Body of pancreas (tissue), 4 donors: ENCODE measurements at regions not wholly inside any gene's neighbourhood (a gene's known extent, or its start where the extent isn't known, plus 50 kb on each side); places are given as distances from the start of the nearest gene placed in this dataset.

Source experiments
- ATAC-seq: fragments of 150-250 bp; one replicate; pipeline ENCODE4 v1.9.1; 2016
- DNase-seq, 4 donors: peaks; one replicate each; pipeline ENCODE4 v3.0.0-alpha.2; 2019
- H3K27ac ChIP-seq, 4 donors: fragments of 200-600 bp; sonication (generic); 1 replicate in 3 of 4; 2 replicates in 1 of 4; pipeline versions ENCODE4 v1.5.1 to v1.6.1; 2016 to 2019; ENCODE audit warnings: mild to moderate bottlenecking in 1 of 4, mixed read lengths in 1 of 4, moderate library complexity in 1 of 4
- H3K27me3 ChIP-seq, 2 donors: fragments of 200-600 bp; sonication (generic); one replicate each; pipeline ENCODE4 v1.6.0; 2016; ENCODE audit warnings: mild to moderate bottlenecking in 1 of 2
- H3K36me3 ChIP-seq, 2 donors: fragments of 200-600 bp; sonication (generic); replicated peaks in 1 of 2; 2 replicates each; pipeline ENCODE4 v1.5.1; 2016; ENCODE audit warnings: low read depth in 2 of 2; ENCODE audit not compliant: insufficient read depth in 1 of 2
- H3K4me1 ChIP-seq: fragments of 200-600 bp; sonication (generic); one replicate; pipeline ENCODE4 v1.6.0; 2016
- H3K4me3 ChIP-seq, 2 donors: fragments of 200-600 bp; sonication (generic); 1 replicate in 1 of 2; 2 replicates in 1 of 2; pipeline ENCODE4 v1.5.1; 2016 to 2019
- H3K9me3 ChIP-seq, 3 donors: fragments of 200-600 bp; sonication (generic); 1 replicate in 2 of 3; 2 replicates in 1 of 3; pipeline ENCODE4 v1.5.1; 2016
- CTCF ChIP-seq, 7 experiments: fragments of 450-650 bp in 4 of 7; fragments of 200-600 bp in 3 of 7; sonication (generic) in 3 of 7; IDR thresholded peaks; one replicate each; pipeline ENCODE4 v1.5.1; 2016 to 2019; ENCODE audit warnings: antibody characterized with exemption in 7 of 7
- POLR2A ChIP-seq, 3 donors: fragments of 450-650 bp; IDR thresholded peaks; one replicate each; pipeline ENCODE4 v1.6.1; 2016; ENCODE audit warnings: antibody characterized with exemption in 3 of 3, mild to moderate bottlenecking in 2 of 3
- WGBS, 2 donors: methylation state at CpG; one replicate each; pipeline ENCODE4 v1.1.5; 2017; 5-methylcytosine and 5-hydroxymethylcytosine counted together
- intact Hi-C: fragments of 100-400 bp; cut with DNase I; formaldehyde crosslinking; loops from one replicate; pipeline ENCODE4 v1.15.1; 2023

- Histone ChIP-seq H3K4me1 (peaks cover 7% of the 10 kb centered on the region), H3K4me3 (no peak overlapping the region), H3K27ac (peak overlapping the region; percentile 62 to 69 (median 66)), H3K27me3 (no peaks in the 10 kb centered on the region), H3K36me3 (no peaks in the 10 kb centered on the region), H3K9me3 (no peaks in the 10 kb centered on the region)
- TF ChIP-seq CTCF (IDR thresholded peaks at IDR 0.05): peak in 1 of 7 experiments; percentile 2
- peak in 2 of 3 donors; percentile 11 to 31 for TF ChIP-seq POLR2A (IDR thresholded peaks at IDR 0.05)
- ATAC-seq (peak; percentile 99), DNase-seq (peak; percentile 78 to 92 (median 90))
- 30 to 37% methylated on average over 5 to 8 of the region's 8 CpGs for WGBS, 2 donors
- intact Hi-C loops: no loop called here
Measured at GRCh38 chr12:126163984-126164383, 1098.7 kb downstream of the AACS start.

- TF ChIP-seq CTCF (IDR thresholded peaks at IDR 0.05) (no peak), POLR2A (IDR thresholded peaks at IDR 0.05) (no peak)
- WGBS, 2 donors: 58 to 67% methylated on average over 5 of the region's 5 CpGs
- H3K4me3 ChIP-seq: no peak overlapping the region
- DNase-seq (no peak), ATAC-seq (no peak)
- no peaks in the 10 kb centered on the region for H3K36me3 ChIP-seq
- intact Hi-C loops: no loop called here
- H3K9me3 ChIP-seq: no peaks in the 10 kb centered on the region
- no peaks in the 10 kb centered on the region for H3K27me3 ChIP-seq
- no peak overlapping the region for H3K27ac ChIP-seq
- peaks cover 5% of the 10 kb centered on the region for H3K4me1 ChIP-seq
Measured at GRCh38 chr12:126171937-126172559, 1106.8 kb downstream of the AACS start.

- H3K36me3 ChIP-seq: no peaks in the 10 kb centered on the region
- H3K9me3 ChIP-seq: no peaks in the 10 kb centered on the region
- intact Hi-C loops: no loop called here
- H3K4me1 ChIP-seq: peaks cover 26% of the 10 kb centered on the region
- 47 to 53% methylated on average over 5 of the region's 5 CpGs for WGBS, 2 donors
- H3K27me3 ChIP-seq: no peaks in the 10 kb centered on the region
- H3K27ac ChIP-seq: no peak overlapping the region
- DNase-seq (peak in 3 of 4 donors; percentile 20 to 34 (median 21)), ATAC-seq (peak; percentile 25)
- H3K4me3 ChIP-seq: no peak overlapping the region
- no peak for TF ChIP-seq CTCF (IDR thresholded peaks at IDR 0.05)
- TF ChIP-seq POLR2A (IDR thresholded peaks at IDR 0.05): no peak
Measured at GRCh38 chr12:126182619-126183236, 1117.5 kb downstream of the AACS start.

- intact Hi-C loops: no loop called here
- ATAC-seq: peak; percentile 70
- Histone ChIP-seq H3K4me1 (peaks cover 26% of the 10 kb centered on the region), H3K4me3 (no peak overlapping the region), H3K36me3 (no peaks in the 10 kb centered on the region), H3K9me3 (no peaks in the 10 kb centered on the region), H3K27me3 (no peaks in the 10 kb centered on the region), H3K27ac (peak overlapping the region in 3 of 4 donors; percentile 22 to 67 (median 26))
- no peak for TF ChIP-seq CTCF (IDR thresholded peaks at IDR 0.05)
- no peak for TF ChIP-seq POLR2A (IDR thresholded peaks at IDR 0.05)
- 23 to 45% methylated on average over 1 of the region's 1 CpG for WGBS, 2 donors
- DNase-seq: peak; percentile 41 to 72 (median 44)
Measured at GRCh38 chr12:126185025-126185424, 1119.8 kb downstream of the AACS start.
